GM21526 (cell line): ENCODE measurements at regions not wholly inside any gene's neighbourhood (a gene's known extent, or its start where the extent isn't known, plus 50 kb on each side); places are given as distances from the start of the nearest gene placed in this dataset.
"Not testable (repeated sequence)": the region's sequence is repeated elsewhere in the genome, so short reads cannot be mapped to it uniquely, and the experiment has no call there.

Experiments used
- ATAC-seq: cut with Tn5 transposase; IDR thresholded peaks from one replicate; pipeline ENCODE4 v1.9.1; 2021; ENCODE audit warnings: moderate library complexity; ENCODE audit not compliant: unreplicated experiment, low FRiP score

- ATAC-seq = no peak
Measured at GRCh38 chr2:17373041-17373440, 145.2 kb downstream of the RAD51AP2 start.

- no peak for ATAC-seq
Measured at GRCh38 chr2:17363846-17364245, 154.4 kb downstream of the RAD51AP2 start.

- ATAC-seq = no peak
Measured at GRCh38 chr2:17362956-17363355, 155.3 kb downstream of the RAD51AP2 start.

GRCh38 chr2:17355608-17356329 is 162.5 kb downstream of the RAD51AP2 start:
- peak; percentile 84 for ATAC-seq

- ATAC-seq = no peak
Measured at GRCh38 chr2:17353263-17353662, 165.0 kb downstream of the RAD51AP2 start.

- ATAC-seq = not testable (repeated sequence)
Measured at GRCh38 chr2:17342692-17343091, 175.5 kb downstream of the RAD51AP2 start.

- ATAC-seq = no peak
Measured at GRCh38 chr2:17337507-17337906, 180.7 kb downstream of the RAD51AP2 start.

GRCh38 chr2:17336458-17336857 is 181.8 kb downstream of the RAD51AP2 start:
- ATAC-seq = no peak

- ATAC-seq = no peak
Measured at GRCh38 chr2:17334300-17334699, 183.9 kb downstream of the RAD51AP2 start.

- ATAC-seq = no peak
Measured at GRCh38 chr2:17331636-17332035, 186.6 kb downstream of the RAD51AP2 start.

GRCh38 chr2:17328161-17328560 is 190.1 kb downstream of the RAD51AP2 start:
- no peak for ATAC-seq

GRCh38 chr2:17327649-17328048 is 190.6 kb downstream of the RAD51AP2 start:
- ATAC-seq = no peak

GRCh38 chr2:17326717-17327116 is 191.5 kb downstream of the RAD51AP2 start:
- ATAC-seq = no peak

- ATAC-seq = no peak
Measured at GRCh38 chr2:17323697-17324096, 194.5 kb downstream of the RAD51AP2 start.

GRCh38 chr2:17322461-17322860 is 195.8 kb downstream of the RAD51AP2 start:
- no peak for ATAC-seq

GRCh38 chr2:17319090-17319489 is 199.2 kb downstream of the RAD51AP2 start:
- no peak for ATAC-seq

- no peak for ATAC-seq
Measured at GRCh38 chr2:17318013-17318412, 200.2 kb downstream of the RAD51AP2 start.

- ATAC-seq = no peak
Measured at GRCh38 chr2:17317439-17317976, 200.7 kb downstream of the RAD51AP2 start.

- ATAC-seq = no peak
Measured at GRCh38 chr2:17313261-17313660, 205.0 kb downstream of the RAD51AP2 start.

GRCh38 chr2:17311771-17312511 is 206.3 kb downstream of the RAD51AP2 start:
- ATAC-seq = no peak

GRCh38 chr2:17311106-17311619 is 207.1 kb downstream of the RAD51AP2 start:
- no peak for ATAC-seq
